ENCODE measurements at regions not wholly inside any gene's neighbourhood (a gene's known extent, or its start where the extent isn't known, plus 50 kb on each side); places are given as distances from the start of the nearest gene placed in this dataset.

- no peak for TF ChIP-seq POLR2AphosphoS5 (IDR thresholded peaks at IDR 0.05; ENCODE audit: insufficient read depth in 1 of 2, low read depth in 1 of 2)
- no peak for TF ChIP-seq CTCF (IDR thresholded peaks at IDR 0.05)
Measured at GRCh38 chr18:51603551-51603950, 406.1 kb upstream of the MEX3C start.

Measured in vagina (tissue), 2 donors.